Globus pallidus (tissue), 1 donor: ENCODE measurements at regions not wholly inside any gene's neighbourhood (a gene's known extent, or its start where the extent isn't known, plus 50 kb on each side); places are given as distances from the start of the nearest gene placed in this dataset.

Experiments used
- DNase-seq: peaks from one replicate; pipeline ENCODE4 v3.0.0-alpha.2; 2015; ENCODE audit warnings: low spot score

DNA sequence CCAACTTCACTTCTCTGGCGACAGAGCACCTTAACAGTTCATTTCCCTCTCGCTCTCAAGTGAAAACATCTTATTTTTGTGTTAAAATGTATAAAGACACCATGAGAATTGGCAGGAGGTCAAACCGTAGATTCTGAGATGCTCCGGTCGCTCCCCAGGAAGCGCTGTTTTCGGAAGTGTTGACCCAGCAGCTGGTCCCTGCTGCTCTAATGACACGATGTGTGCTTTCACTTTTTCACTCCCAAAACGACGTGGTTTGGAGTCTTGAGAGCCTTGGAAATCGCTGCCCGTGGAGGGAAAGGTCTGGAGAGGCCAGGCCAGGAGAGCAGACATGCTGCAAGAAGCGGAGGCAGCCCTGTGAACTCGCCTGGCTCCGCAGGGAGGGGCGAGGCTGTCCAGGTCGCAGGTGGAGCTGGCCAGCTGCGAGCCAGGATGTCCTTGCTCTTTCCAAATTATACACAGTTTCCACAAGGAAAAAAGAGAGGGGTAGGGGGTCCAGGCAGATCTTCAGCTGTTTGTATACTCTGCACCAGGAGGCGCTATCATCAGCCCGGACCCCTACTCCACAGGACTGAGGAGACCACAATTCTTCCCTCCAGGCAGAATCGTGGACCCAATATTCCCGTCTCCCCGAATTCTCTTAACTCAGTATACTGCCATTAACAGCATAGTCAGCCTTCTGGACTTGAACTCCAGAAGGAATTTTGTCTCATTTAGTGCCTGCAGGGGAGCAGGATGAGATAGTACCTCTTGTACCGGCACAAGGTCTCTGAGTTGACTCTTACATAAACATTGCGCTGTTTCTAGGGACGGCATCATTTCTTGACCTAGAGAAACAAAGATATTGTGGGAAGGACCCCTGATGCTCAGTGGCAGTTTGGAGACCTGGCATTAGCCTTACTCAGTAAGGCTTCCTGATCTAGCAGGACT, 248.6 kb upstream of the ANKRD55 start:
- DNase-seq = peak; percentile 49

DNA sequence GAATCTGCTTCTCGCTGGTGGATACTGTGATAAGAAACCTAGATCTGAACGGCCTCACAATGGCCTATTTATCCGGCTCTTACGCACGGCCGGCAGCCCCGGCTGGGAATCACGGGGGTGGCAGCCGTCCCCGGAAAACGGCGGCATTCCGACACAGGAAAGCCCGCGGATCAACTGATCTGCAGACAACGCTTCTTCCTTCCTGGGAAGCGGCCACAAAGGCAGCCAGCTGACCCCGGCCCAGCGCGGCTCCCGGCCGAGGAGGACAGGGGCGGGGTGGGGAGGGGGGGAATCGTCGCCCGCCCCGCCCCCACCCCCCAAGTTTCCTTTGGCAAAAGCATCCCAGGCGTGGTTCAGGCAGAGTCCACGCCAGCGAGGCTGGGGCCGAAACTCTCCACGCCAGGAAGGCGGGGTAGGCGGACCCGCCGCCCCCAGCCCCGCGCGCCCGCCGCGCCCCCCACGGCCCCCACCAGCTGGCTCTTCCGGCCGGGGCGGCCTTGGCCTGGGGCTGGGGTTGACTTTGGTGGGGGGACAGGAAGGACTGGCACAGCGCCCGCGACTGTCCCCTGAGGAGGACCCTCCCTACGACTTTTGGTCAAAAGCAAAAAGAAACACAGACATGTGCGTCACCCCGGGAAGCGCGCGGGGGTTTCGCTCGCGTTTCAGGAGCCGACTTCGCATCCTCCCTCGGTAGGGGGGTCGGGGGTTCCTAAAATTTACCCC, 247.7 kb upstream of the ANKRD55 start:
- DNase-seq = peak; percentile 75

DNA sequence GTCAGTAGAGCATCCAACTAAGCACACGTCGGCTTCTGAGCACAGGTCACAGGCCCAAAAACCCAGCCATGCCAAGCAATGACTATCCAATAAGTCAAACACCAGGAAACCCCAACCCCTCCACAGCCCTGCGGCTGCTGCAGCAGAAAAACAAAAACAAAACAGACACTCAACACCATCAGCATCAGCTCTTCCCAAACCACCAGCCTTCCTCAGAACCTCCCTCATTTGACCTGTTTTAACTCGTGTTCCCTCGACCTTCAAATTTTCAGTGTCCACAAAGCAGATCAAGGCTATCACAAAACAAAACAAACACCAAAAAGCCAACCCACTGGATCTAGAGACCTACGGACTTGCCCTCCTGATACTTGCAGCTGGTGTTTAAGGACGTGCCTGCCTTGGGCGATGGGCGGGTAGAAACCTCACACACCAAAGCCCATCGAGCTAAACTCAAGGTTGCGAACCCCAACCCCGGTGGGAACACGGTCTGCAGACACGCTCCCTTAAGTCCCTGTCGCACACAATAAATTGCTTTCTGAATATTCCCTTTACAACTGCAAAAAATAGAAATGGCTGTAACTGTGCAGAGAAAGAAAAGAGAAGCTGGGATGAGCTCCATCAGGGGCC, 247.1 kb upstream of the ANKRD55 start:
- no peak for DNase-seq

DNA sequence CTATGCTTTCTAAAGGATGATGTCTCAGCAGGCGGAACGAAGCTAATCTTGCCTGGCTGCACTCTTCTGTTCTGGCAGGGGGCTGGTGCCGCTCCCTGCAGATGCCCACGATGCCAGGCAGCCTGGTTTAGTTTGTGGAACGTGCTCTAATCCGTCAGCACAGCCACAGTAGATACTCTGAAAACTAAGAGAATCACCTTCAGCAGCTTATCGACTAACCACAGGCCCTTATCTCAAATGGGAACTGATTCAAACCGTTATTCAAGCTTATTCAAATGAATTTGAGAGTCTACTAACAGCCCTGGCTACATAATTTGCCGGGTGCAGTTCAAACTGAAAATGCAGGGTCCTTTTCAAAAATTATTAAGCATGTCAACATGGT, 246.6 kb upstream of the ANKRD55 start:
- no peak for DNase-seq

DNA sequence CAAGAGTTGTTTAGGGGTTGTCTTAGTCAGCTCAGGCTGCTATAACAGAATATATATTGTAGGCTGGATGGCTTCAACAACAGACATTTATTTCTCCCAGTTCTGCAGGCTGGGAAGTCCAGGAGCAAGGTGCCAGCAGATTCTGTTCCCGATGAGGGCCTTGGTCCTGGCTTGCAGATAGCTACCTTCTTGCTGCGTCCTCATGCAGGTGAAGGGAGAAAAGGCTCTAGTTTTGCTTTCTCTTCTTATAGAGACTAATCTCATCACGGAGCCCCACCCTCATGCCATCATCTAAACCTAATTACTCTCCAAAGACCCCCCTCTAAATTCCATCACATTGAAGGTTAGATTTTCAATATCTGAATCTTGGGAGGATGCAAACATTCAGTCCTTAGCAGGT, 246.0 kb upstream of the ANKRD55 start:
- DNase-seq = no peak

GRCh38 chr5:56478062-56478461, 244.9 kb upstream of the ANKRD55 start:
- no peak for DNase-seq

- DNase-seq = no peak
Measured at GRCh38 chr5:56476487-56476856, 243.3 kb upstream of the ANKRD55 start.

DNA sequence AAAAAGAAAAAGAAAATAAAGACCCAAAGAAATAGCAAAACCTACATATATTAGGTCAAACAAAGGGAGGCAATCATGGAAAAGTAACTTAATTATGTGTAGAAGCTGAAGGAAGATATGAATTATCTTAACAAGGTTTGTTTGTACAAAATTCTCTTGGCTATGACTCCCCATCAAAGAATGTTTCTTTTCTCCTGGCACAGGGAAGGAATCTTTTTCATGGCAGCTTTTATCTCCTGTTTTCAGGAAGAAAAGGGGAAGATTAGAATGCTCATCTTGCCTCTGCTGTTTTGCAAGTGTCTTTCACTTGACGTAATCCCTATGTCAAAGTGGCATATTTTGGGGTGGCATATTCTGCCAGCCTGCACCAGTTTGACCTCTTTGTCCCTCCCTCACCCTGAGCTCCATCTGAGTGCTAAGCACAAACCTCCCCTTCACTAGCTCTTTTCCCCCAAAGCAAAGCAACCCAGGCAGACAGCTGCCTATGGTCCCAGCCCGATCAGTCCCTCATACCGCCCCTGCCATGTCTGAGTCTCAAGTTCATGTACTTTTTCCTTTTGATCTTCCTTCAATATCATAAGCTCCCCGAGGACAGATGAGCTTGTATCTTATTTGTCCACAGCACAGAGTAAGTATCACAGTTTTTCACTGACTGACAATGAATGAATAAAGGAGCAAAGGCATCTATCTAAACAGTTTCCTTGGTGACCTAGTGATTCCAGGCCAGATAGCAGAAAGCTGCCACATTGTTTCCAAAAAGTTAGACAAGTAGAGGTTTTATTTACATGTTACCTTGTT, 242.8 kb upstream of the ANKRD55 start:
- no peak for DNase-seq

GRCh38 chr5:56471707-56472106, 238.6 kb upstream of the ANKRD55 start:
- no peak for DNase-seq

DNA sequence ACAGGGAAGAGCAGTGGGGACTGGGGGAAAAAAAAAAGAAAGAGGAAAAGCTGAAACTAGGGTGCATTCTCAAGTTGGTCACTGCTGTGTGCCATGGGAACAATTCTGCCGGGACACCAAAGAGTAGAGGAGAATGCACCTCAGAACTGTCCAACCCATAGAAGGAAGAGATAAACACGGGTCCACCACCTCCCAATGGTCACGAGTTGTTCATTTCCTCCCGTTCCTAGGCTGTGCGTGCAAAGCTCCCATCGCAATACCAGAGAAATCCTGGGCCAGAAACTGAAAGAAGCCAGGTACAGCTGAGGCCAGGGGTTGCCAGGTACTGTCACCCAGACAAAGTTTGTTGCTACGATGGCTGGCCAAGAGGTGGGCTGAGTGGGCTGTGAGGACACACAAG, 236.9 kb upstream of the ANKRD55 start:
- DNase-seq = no peak

- DNase-seq = no peak
Measured at GRCh38 chr5:56468277-56468676, 235.1 kb upstream of the ANKRD55 start.

DNA sequence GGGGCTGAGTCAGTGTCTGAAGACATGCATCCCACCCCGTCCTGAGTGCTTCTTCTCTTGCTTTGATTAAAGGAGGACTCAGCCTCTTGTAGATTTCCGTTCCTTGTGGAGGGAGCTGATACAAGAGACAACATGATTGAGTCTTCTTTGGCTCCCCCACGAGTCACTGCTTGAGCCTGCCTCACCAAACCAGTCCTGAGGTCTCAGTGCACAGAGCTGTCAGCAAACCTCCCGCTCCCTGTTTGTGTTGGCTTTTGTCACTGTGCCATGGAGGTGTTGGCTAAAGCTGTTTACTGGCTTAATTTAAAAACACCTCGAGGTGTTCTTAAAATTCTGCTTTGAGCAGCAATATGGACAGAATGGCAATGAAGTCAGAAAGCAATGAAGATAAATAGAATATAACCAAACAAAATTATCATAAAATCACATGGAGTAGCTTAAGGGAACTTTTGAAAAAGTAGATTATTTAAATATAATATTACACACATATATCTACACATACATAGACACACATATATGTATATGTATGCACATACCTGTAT, 234.1 kb upstream of the ANKRD55 start:
- no peak for DNase-seq

- no peak for DNase-seq
Measured at GRCh38 chr5:56466136-56466816, 233.1 kb upstream of the ANKRD55 start.

DNA sequence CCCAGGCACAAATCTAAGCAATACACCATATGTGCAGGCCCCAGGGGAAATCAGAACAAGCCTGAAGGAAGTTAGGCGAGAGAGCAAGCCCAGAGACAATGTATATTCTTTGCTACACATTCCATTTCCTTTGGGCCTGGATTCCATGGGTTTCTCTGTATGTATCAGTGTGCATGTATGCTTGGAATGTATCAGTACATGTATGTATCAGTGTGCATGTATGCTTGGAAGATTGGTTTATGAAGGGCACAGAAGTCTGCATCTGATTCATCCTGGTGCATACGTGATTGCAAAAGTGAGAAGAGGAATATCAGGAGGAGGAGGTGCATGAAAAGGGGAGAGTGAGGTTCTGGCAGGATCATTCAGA, 232.6 kb upstream of the ANKRD55 start:
- no peak for DNase-seq

DNA sequence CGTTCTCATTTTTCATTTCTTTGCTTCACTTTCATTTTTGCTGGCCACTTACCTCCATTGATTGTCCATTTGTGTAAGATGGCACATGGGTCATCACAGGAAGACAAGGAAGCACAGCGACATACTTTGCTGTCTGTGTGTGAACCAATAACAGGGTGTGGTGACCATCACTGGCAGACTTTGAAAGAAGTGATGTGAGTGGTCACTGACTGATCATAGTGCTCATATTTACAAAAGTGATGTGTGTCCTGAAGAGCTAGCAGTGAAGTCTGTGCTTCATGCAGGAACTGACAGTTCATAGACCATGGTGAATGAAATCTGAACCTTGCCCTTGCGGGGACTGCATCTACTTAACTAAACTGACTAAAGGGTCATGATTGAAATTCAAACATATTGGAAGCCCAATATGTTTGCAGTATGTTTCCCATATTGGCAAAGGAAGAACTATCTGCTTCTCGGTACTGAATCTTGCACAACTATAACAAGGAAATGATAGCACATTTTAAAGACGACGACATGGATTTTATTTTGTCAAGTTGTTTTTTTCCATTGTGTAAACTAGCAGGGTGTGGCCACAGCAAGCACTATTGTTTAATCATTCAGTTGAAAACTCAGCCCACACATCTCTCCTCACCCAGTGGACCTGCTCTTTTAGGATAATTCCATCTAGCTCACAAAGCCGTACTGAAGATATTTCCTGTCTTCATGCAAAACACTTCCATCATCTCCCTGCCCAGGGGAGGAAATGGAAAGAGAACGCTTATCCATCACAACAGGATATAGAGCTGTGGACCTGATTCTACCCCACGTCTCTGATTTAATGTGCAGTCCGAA, 232.0 kb upstream of the ANKRD55 start:
- no peak for DNase-seq

DNA sequence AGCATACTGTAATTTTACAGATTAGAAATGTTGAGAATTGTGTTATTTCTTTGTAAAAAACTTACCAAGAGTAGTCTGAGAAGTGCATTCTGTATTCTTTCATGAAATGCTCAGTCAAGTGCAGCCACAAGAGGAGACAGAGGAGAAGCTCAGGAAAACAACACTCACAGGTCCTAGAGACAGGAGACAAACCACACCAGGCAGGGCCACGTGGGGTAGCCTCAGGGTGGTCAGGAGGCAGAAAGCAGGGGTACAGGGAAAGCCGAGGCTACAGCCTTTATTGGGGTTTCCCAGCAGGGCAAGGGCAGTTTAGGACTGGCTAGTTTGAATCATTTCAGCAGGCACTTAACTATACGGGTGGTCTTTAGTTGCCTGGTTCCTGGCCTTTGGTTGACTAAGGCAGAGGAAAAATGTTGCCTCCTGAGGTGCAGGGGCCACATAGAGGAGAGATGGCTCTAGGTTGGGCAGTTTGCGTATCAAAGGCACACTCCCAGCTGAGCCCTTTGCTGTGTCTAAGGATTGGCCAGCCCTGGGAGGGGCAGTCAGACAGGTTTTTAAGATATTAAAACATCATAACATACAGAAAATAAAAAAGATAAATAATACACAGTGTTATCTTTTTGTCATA, 230.9 kb upstream of the ANKRD55 start:
- no peak for DNase-seq

DNA sequence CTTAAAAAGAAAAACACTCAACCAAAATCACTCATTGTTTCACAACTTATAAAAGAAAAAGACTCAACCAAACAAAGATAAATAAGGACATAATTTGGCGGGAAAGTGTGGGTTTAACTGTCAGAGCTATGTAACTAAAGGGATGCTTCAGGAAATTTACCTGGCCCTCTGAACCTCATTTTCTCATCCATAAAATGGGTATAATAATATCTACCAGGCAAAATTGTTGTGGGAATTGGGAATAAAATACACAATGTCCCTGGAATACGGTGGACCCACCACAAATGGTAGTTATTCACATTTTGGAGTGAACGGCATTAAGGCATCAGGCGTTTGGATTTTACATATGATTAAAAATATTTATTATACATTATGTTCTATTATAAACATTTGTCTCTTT, 228.5 kb upstream of the ANKRD55 start:
- no peak for DNase-seq

DNA sequence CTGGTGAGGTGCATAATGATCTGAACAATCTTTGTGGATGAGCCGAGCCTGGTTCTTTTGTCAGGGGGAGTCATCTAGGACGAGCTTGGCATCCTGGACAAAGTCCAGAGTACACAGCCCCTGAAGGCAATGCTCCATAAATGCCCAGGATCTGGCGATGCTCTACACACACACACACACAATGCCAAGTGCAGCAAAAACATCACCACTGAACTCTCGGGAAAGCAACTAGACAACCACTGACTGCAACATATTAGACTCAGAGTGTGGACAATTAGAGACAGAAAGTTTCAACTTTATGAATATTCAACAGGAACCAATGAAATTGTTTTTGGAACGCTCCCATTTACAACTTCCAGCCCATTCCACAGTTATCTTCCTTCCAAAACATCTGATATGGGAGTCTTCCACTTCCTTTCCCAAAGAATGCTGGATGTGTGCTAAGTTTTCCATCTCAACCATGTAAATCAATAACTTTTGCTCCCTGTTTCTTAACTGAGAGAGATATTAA, 227.6 kb upstream of the ANKRD55 start:
- no peak for DNase-seq

DNA sequence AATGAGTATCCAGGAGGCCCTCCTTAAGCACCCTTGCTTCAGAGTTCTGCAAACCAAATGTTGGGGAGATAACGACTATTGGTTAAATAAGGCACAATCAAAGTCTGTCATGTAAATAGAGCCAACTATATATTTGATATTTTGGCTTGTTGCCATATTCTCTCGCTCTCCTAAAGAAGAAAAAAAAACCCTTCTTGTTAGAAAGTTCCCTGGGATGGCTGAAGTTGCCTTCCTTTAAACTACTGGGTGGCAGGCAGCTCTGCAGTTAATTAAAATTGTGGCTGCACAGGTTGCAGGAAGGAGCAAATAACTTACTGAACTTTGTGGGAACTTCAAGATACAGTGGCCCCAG, 227.0 kb upstream of the ANKRD55 start:
- DNase-seq = no peak
